Keratinocyte (primary cell): ENCODE measurements at regions not wholly inside any gene's neighbourhood (a gene's known extent, or its start where the extent isn't known, plus 50 kb on each side); places are given as distances from the start of the nearest gene placed in this dataset.

ENCODE experiments used
- DNase-seq: peaks from one replicate; pipeline ENCODE4 v3.0.0-alpha.2; 2011; ENCODE audit warnings: low read depth, missing footprints, low spot score
- FAIRE-seq: peaks from 2 replicates; lab custom pipeline; 2011; peaks lifted over from hg19 to GRCh38; lab: Jason Lieb, UNC
- H2AFZ ChIP-seq: 2 replicates; pipeline ENCODE4 v1.6.0; 2012; ENCODE audit warnings: low read length, control low read depth, inconsistent platforms; ENCODE audit not compliant: control insufficient read depth
- H3K27ac ChIP-seq: 2 replicates; pipeline ENCODE4 v1.5.1; 2011; ENCODE audit warnings: low read length; ENCODE audit not compliant: control insufficient read depth, insufficient read depth
- H3K27me3 ChIP-seq: 3 replicates; pipeline ENCODE4 v1.6.0; 2011; ENCODE audit warnings: low read length; ENCODE audit not compliant: control insufficient read depth, insufficient read depth; ENCODE audit errors: extremely low read depth
- H3K36me3 ChIP-seq, 2 experiments: 2 replicates in 1 of 2; 3 replicates in 1 of 2; pipeline ENCODE4 v1.5.1; 2011; ENCODE audit warnings: low read length in 2 of 2, mild to moderate bottlenecking in 1 of 2; ENCODE audit not compliant: control insufficient read depth in 2 of 2, insufficient read depth in 2 of 2; ENCODE audit errors: extremely low read depth in 1 of 2
- H3K4me1 ChIP-seq: 3 replicates; pipeline ENCODE4 v1.5.1; 2011; ENCODE audit warnings: low read length; ENCODE audit not compliant: control insufficient read depth, insufficient read depth; ENCODE audit errors: extremely low read depth
- H3K4me2 ChIP-seq: 3 replicates; pipeline ENCODE4 v1.6.0; 2011; ENCODE audit warnings: low read depth, low read length; ENCODE audit not compliant: control insufficient read depth, insufficient read depth; ENCODE audit errors: extremely low read depth
- H3K4me3 ChIP-seq, 3 experiments: fragments of 200-600 bp in 1 of 3; sonication (generic) in 1 of 3; 2 replicates in 2 of 3; 3 replicates in 1 of 3; pipeline ENCODE4 v1.5.1; 2011 to 2016; ENCODE audit warnings: low read length in 3 of 3, mild to moderate bottlenecking in 3 of 3, control low read depth in 2 of 3, inconsistent platforms in 1 of 3, low read depth in 1 of 3, mixed read lengths in 1 of 3, mixed run types in 1 of 3, moderate library complexity in 1 of 3; ENCODE audit not compliant: control insufficient read depth in 2 of 3, insufficient read depth in 2 of 3; ENCODE audit errors: extremely low read depth in 1 of 3
- H3K79me2 ChIP-seq: 2 replicates; pipeline ENCODE4 v1.6.0; 2012; ENCODE audit warnings: low read length; ENCODE audit not compliant: control insufficient read depth, insufficient read depth
- H3K9ac ChIP-seq: 3 replicates; pipeline ENCODE4 v1.6.0; 2011; ENCODE audit warnings: low read length; ENCODE audit not compliant: control insufficient read depth, insufficient read depth; ENCODE audit errors: extremely low read depth
- H3K9me1 ChIP-seq: 3 replicates; pipeline ENCODE4 v1.6.0; 2011; ENCODE audit warnings: low read length; ENCODE audit not compliant: control insufficient read depth, insufficient read depth; ENCODE audit errors: extremely low read depth
- H3K9me3 ChIP-seq: 2 replicates; pipeline ENCODE4 v1.5.1; 2012; ENCODE audit warnings: low read depth, low read length; ENCODE audit not compliant: control insufficient read depth
- H4K20me1 ChIP-seq: 3 replicates; pipeline ENCODE4 v1.6.0; 2011; ENCODE audit warnings: low read length; ENCODE audit not compliant: control insufficient read depth, insufficient read depth; ENCODE audit errors: extremely low read depth
- EZH2 ChIP-seq: IDR thresholded peaks from one replicate; pipeline ENCODE4 v1.6.1; 2012; ENCODE audit warnings: inconsistent platforms, mild to moderate bottlenecking, low read length, moderate library complexity
- dilution Hi-C: fragments of 300-500 bp; cut with MboI; formaldehyde crosslinking; loops from one replicate; pipeline ENCODE4 v1.7.0; 2020; ENCODE audit warnings: low sequenced_read_pairs; ENCODE audit not compliant: extremely low pct_ligation_motif_present
- TF ChIP-seq, protein P1 (sequence below), 3 experiments: IDR thresholded peaks in 1 of 3; conservative IDR thresholded peaks in 1 of 3; optimal IDR thresholded peaks in 1 of 3; 2 replicates in 2 of 3; 3 replicates in 1 of 3; pipeline versions ENCODE3 to v1.5.1; 2011; ENCODE audit warnings: low read length in 3 of 3, mild to moderate bottlenecking in 3 of 3, moderate library complexity in 2 of 3, control low read depth in 1 of 3, inconsistent platforms in 1 of 3; ENCODE audit not compliant: insufficient read depth in 2 of 3; ENCODE audit errors: extremely low read depth in 1 of 3

DNA sequence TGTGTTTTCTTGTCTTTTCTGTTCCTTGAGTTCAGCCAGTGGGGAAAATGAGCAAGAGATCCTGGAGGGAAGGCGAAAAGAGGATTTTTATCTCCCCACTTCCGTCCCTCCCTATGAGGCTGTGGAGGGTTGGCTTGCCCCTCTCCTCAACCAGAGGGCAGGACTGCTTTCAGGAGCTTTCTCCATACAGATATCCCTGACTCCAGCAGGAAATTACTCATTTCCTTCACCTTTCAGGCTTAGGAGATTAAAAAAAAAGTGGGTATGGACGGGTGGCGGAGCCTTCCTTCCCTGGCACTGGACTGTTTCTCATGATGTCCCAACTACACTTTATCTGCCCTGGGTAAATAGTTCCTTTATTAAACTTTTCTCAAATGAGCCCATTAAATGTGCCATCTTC, 241.2 kb downstream of the FRK start:
- H2AFZ ChIP-seq = no peak overlapping the region
- no peak overlapping the region for H3K4me2 ChIP-seq
- H3K27me3 ChIP-seq = no peaks in the 10 kb centered on the region
- H3K9me3 ChIP-seq = no peaks in the 10 kb centered on the region
- H3K9me1 ChIP-seq = no peaks in the 10 kb centered on the region
- H3K79me2 ChIP-seq = no peaks in the 10 kb centered on the region
- no peak overlapping the region for H3K27ac ChIP-seq
- H3K4me3 ChIP-seq = no peak overlapping the region
- FAIRE-seq (no peak), DNase-seq (no peak)
- no peaks in the 10 kb centered on the region for H4K20me1 ChIP-seq
- dilution Hi-C loops = no loop called here
- H3K4me1 ChIP-seq = no peaks in the 10 kb centered on the region
- TF ChIP-seq EZH2 = no peak
- no peak overlapping the region for H3K9ac ChIP-seq
- no peaks in the 10 kb centered on the region for H3K36me3 ChIP-seq

GRCh38 chr6:115817161-115817560, 243.5 kb downstream of the FRK start:
- no peaks in the 10 kb centered on the region for H3K36me3 ChIP-seq
- no peak overlapping the region for H3K4me2 ChIP-seq
- FAIRE-seq = no peak
- H3K4me3 ChIP-seq = no peak overlapping the region
- no peak overlapping the region for H3K27ac ChIP-seq
- H3K9me1 ChIP-seq = no peaks in the 10 kb centered on the region
- H2AFZ ChIP-seq = no peak overlapping the region
- H3K27me3 ChIP-seq = no peaks in the 10 kb centered on the region
- H3K9ac ChIP-seq = no peak overlapping the region
- H3K79me2 ChIP-seq = no peaks in the 10 kb centered on the region
- no peaks in the 10 kb centered on the region for H3K9me3 ChIP-seq
- no peak for DNase-seq
- dilution Hi-C loops = no loop called here
- H3K4me1 ChIP-seq = no peaks in the 10 kb centered on the region
- no peaks in the 10 kb centered on the region for H4K20me1 ChIP-seq
- TF ChIP-seq EZH2 = no peak
- TF ChIP-seq, protein P1, sequence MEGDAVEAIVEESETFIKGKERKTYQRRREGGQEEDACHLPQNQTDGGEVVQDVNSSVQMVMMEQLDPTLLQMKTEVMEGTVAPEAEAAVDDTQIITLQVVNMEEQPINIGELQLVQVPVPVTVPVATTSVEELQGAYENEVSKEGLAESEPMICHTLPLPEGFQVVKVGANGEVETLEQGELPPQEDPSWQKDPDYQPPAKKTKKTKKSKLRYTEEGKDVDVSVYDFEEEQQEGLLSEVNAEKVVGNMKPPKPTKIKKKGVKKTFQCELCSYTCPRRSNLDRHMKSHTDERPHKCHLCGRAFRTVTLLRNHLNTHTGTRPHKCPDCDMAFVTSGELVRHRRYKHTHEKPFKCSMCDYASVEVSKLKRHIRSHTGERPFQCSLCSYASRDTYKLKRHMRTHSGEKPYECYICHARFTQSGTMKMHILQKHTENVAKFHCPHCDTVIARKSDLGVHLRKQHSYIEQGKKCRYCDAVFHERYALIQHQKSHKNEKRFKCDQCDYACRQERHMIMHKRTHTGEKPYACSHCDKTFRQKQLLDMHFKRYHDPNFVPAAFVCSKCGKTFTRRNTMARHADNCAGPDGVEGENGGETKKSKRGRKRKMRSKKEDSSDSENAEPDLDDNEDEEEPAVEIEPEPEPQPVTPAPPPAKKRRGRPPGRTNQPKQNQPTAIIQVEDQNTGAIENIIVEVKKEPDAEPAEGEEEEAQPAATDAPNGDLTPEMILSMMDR (optimal IDR thresholded peaks at IDR 0.05 in 1 of 3, IDR thresholded peaks at IDR 0.05 in 1 of 3, conservative IDR thresholded peaks at IDR 0.05 in 1 of 3; ENCODE audit: extremely low read depth in 1 of 3, insufficient read depth in 2 of 3, low read length in 3 of 3) = no peak

- TF ChIP-seq, protein P1 (optimal IDR thresholded peaks at IDR 0.05 in 1 of 3, IDR thresholded peaks at IDR 0.05 in 1 of 3, conservative IDR thresholded peaks at IDR 0.05 in 1 of 3; ENCODE audit: extremely low read depth in 1 of 3, insufficient read depth in 2 of 3, low read length in 3 of 3) = no peak
- no peak for TF ChIP-seq EZH2
- no peak overlapping the region for H3K4me3 ChIP-seq
- no peak for FAIRE-seq
- no peak overlapping the region for H3K9ac ChIP-seq
- dilution Hi-C loops = no loop called here
- H3K79me2 ChIP-seq = no peaks in the 10 kb centered on the region
- no peaks in the 10 kb centered on the region for H4K20me1 ChIP-seq
- H3K4me1 ChIP-seq = no peaks in the 10 kb centered on the region
- no peak overlapping the region for H2AFZ ChIP-seq
- DNase-seq = no peak
- no peaks in the 10 kb centered on the region for H3K9me3 ChIP-seq
- no peak overlapping the region for H3K27ac ChIP-seq
- no peaks in the 10 kb centered on the region for H3K9me1 ChIP-seq
- H3K4me2 ChIP-seq = no peak overlapping the region
- no peaks in the 10 kb centered on the region for H3K27me3 ChIP-seq
- no peaks in the 10 kb centered on the region for H3K36me3 ChIP-seq
These were observed 245.8 kb downstream of the FRK start for GRCh38 chr6:115814907-115815306.
